GM19455 (cell line): ENCODE measurements at regions not wholly inside any gene's neighbourhood (a gene's known extent, or its start where the extent isn't known, plus 50 kb on each side); places are given as distances from the start of the nearest gene placed in this dataset.

Experiments
- ATAC-seq: cut with Tn5 transposase; IDR thresholded peaks from one replicate; pipeline ENCODE4 v1.9.1; 2021; ENCODE audit not compliant: unreplicated experiment

DNA sequence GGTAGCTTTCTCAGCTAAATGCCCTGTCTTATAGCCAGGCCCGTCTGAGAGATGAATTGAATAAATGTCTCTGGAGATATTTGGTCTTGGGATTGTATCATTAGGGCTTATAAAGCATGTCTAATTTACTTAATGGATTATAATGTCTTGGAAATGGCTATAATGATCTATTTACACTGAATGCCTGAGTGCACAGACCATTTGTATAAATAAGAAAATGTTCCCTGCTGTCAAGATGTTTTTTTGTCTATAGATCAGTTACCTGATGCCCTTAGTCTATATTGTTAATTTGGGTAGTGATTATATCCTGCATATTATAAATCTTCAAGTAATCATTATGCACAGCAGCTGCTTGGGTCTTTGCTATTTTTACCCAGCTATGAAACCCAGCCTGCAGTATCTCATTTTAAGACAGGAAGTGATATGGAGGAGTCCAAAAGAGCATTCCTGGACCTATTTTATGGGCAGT, 112.9 kb upstream of the ACTBL2 start:
- no peak for ATAC-seq

GRCh38 chr5:57594436-57594835, 111.8 kb upstream of the ACTBL2 start:
- ATAC-seq, result no peak

DNA sequence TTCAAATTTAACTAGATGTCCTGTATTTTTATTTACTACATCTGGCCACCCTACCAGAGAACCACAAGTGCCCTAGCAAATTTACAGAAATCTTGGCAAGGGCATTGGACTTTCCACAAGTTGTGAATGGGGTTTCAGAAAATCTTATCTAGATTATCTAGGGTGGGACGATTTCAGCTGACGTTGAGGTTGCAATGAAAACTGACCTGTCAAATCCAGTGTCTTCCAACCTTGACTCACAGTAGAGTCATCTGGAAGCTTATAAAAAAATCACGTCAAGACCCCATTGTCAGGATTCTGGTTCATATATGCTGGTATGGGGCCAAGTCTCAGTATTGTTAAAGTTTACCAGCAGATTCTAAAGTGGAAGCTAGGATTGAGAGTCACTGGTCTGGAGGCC, 109.6 kb upstream of the ACTBL2 start:
- no peak for ATAC-seq

- no peak for ATAC-seq
Measured at GRCh38 chr5:57586649-57587048, 104.0 kb upstream of the ACTBL2 start.

DNA sequence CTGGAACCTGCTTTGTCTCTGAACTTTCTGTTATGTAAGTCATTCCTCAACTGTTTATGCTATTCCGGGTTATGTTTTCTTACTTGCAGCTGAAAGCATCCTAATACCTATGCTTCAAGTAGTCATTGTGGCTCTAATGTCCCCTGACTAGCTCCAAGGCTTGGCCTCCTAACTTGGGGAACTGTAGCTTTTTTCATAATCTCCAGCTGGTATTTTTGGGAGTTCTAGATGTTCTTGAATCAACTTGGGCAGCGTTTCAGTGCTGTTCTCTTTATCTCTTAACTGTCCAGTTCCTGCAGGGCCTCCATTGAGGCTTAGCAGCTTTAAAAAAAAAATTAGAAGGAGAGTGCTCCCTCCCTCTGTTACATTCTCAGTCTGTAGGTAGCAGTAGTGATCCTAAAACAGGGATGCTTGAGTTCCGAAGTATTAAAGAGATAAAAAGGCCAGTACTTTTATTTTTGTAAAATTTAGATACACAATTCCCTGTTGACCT, 100.0 kb upstream of the ACTBL2 start:
- ATAC-seq, result no peak

DNA sequence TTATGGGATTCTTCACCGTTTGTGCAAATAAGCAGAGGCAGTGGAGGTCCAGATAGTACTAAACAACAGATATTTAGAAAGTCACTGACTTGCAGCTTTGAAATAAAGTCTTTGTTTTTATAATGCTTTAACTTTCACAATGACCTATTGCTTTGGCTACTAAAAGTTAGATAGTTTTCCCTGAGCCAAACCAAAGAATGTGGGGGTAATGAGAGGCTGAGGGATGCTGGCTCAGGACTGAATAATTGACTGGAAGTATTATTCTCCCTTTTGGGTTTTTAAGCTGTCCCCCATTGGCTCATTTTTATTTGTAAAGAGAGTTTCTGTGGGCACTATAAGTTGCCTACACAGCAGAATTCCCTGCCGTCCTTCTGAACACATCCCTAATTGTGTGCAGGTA, 99.2 kb upstream of the ACTBL2 start:
- no peak for ATAC-seq

GRCh38 chr5:57581222-57581621, 98.6 kb upstream of the ACTBL2 start:
- no peak for ATAC-seq

DNA sequence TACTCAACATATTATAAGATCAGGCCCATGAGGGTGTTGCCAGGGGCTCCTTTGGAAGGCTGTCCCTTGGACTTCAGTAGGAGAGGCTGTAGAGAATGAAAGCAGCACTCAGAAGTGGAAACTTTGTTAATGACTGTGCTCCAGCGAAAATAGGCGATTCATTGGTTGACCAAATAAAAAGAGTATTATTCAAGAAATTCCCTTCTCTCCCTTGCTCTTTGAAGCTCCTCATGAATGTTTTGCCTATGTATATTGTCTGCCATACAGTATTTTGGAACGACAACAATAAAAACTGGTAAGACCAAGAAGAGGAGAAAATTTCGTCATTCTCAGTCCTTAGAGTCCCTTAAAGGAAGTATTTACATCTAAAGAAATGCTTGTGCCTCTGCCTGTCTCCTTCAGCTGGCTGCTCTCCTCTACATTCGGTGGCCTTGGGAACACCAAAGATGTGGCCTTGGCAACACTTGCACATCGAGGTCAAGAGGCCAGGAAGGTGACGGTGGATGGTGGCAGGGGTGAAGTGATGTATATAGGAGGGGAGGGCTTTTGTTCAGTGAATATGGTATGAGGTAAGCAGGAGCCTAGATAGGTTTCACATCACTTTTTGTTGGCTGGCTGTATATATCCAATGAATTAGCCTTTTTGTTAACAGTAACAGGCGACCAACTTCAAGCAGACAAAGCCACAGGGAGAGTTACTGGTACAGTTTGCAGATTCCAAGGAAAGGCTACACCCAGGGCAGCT, 95.0 kb upstream of the ACTBL2 start:
- no peak for ATAC-seq

- no peak for ATAC-seq
Measured at GRCh38 chr5:57576317-57576716, 93.7 kb upstream of the ACTBL2 start.

- ATAC-seq, result no peak
Measured at GRCh38 chr5:57575839-57576238, 93.2 kb upstream of the ACTBL2 start.

DNA sequence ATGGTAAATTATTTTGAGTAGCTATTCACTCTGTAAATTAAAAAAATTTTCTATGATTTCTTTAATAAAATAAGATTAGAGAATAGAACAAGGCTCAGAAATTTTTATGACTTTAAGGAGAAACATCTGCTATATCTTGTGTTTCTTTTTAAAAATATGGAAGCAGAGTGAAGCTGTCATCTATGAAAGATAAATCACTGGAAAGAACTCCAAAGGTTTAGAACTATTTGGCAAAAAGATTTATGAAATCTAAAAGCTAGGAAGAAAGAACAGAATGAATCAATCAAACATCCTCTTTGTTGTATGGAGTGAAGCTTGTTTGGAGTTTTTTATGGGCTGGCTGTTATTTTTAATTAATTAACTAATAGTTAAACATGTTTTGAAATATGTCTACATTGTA, 89.8 kb upstream of the ACTBL2 start:
- no peak for ATAC-seq

DNA sequence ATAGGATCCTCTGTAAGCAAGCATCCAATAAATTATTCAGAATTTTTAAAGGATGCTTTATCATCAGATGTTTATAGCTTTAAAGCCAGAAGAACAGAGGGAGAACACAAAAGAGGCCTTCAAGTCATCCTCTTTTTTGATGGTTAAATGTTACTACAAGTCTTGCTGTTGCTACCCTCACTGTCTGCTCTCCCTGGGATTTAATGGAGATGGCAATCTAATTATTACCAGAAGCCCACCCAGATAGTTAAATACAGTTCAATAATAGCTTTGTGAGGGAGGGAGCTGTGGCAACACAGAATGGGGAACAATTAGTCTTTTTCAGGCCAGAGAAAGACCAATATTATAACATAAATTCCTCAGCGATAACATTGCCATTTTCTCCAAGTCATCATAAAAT, 87.0 kb upstream of the ACTBL2 start:
- no peak for ATAC-seq

DNA sequence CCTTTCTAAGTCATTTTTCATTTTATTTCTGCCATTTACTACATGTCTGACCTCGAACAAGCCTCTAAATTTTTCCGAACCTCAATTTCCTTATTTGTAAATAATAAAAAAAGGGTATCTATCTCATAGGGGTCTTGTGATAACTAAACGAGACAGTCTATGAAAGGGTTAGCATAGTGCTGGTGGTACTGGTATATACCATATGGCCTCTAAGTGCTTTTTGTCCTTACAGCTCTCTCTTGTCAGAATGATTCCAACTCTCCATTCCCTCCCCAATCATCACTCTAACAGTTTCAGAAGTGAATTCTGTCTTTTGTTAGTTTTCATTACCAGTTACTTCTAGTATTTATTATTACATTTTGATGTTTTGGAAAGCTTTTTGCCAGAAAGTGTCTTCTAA, 85.5 kb upstream of the ACTBL2 start:
- ATAC-seq, result no peak

GRCh38 chr5:57566914-57567313, 84.3 kb upstream of the ACTBL2 start:
- no peak for ATAC-seq

DNA sequence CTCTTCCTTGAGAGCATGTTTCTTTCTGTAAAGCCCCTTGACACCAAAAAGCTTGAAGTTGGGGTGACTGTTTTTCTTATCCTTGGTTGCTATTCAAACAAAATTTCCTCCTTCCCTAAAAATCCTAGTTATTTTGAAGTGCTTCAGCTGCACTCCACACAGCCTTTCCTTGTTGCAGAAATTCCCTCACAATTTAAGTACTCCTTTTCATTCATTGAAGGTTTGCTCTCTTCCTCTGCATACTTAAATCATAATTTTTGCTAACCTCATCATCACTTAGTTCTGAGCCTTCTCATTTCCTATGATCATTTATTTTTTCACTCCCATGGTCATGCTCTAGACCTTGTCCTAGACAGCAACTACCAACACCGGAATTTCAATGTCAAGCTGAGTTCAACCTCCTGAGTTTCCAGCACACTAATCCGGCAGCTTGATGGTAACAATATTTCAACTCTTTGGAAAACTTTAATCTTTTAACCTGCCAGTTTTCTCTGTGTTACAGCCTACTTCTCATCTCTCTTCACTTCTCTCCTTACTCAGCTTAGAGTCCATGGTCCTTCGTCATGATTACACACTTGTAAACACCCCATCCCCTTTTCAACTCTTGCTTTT, 78.7 kb upstream of the ACTBL2 start:
- no peak for ATAC-seq

DNA sequence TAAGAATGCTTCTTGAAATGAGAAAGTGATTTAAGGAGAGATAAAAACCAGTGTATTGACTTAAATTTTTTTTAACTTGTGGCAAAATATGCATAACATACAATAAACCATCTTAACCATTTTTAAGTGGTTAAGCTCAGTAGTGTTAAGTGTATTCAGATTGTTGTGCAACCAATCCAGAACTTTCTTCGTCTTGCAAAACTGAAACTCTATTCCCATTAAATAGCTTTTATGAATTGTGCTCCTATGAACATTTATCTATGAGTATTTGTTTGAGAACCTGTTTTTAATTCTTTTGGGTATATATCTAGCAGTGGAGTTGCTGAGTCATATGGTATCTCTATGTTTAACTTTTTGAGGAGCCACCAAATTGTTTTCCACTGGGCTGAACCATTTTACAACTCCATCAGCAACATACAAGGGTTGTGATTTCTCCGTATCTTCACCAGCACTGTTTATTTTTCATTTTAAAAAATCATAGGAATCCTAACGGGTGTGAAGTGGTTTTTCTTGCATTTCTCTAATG, 76.6 kb upstream of the ACTBL2 start:
- no peak for ATAC-seq

DNA sequence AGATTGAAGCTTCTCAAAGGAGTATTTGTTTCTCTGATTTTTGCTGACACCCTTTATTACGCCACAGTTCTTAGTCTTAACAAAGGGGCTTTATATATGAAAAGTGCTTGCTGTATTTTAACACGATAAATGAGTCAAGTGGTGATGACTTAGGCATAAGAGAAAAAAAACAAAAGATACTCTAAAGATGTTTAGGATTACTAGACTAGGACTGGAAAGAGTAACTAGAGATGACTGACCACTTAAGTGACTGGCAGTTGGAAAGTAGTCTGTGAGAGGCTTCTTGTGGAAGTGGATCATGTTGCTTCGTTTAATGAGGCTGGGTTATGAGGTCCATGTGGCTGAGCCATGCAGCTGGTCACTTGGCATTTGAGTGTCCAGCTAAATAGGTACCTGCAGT, 69.4 kb upstream of the ACTBL2 start:
- no peak for ATAC-seq

GRCh38 chr5:57551251-57551650, 68.6 kb upstream of the ACTBL2 start:
- no peak for ATAC-seq

GRCh38 chr5:57550132-57550531, 67.5 kb upstream of the ACTBL2 start:
- no peak for ATAC-seq

- no peak for ATAC-seq
Measured at GRCh38 chr5:57549566-57549965, 67.0 kb upstream of the ACTBL2 start.

DNA sequence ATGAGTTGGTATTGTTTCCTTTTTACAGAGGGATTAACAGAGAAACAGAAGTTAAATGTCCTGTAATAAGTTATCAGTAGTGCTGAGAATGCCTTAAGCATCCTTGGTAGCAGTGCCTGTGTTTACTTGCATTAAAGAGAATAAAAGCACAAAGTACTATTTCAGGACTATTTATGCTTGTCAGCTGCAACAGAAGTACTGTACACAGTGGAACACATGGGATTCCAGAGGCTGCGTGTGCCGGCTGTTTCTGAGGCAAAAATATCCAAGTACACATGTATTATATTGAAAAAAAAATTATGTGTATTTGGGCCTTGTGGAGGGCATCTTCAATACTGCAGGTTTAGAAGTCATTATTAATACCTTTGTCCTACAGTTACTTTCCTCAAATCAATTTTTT, 58.2 kb upstream of the ACTBL2 start:
- no peak for ATAC-seq

GRCh38 chr5:57539281-57539701, 56.7 kb upstream of the ACTBL2 start:
- ATAC-seq, result no peak
